T-helper 1 cell treated with Interleukin-12 subunit alpha and Interleukin-12 subunit beta and Interleukin-4 antibody, amounts not matched to agents 30 μg/mL and 1 μg/mL, for 36 hours (primary cell): ENCODE measurements at regions not wholly inside any gene's neighbourhood (a gene's known extent, or its start where the extent isn't known, plus 50 kb on each side); places are given as distances from the start of the nearest gene placed in this dataset.
"Not testable (repeated sequence)": the region's sequence is repeated elsewhere in the genome, so short reads cannot be mapped to it uniquely, and the experiment has no call there.

Experiments
- H3K27ac Mint-ChIP-seq: one replicate; pipeline ENCODE4 v1.8.0; 2021; ENCODE audit warnings: mild to moderate bottlenecking, mixed read lengths
- H3K27me3 Mint-ChIP-seq: one replicate; pipeline ENCODE4 v1.8.0; 2021; ENCODE audit warnings: low read depth, mixed read lengths
- H3K36me3 Mint-ChIP-seq: one replicate; pipeline ENCODE4 v1.8.0; 2021; ENCODE audit warnings: low read depth, mixed read lengths
- H3K4me1 Mint-ChIP-seq: one replicate; pipeline ENCODE4 v1.8.0; 2021; ENCODE audit warnings: low read depth, mixed read lengths
- H3K4me3 Mint-ChIP-seq: one replicate; pipeline ENCODE4 v1.8.0; 2021; ENCODE audit warnings: mild to moderate bottlenecking, moderate library complexity, mixed read lengths
- H3K9me3 Mint-ChIP-seq: one replicate; pipeline ENCODE4 v1.8.0; 2021; ENCODE audit warnings: mixed read lengths

- no peaks in the 10 kb centered on the region for H3K36me3 Mint-ChIP-seq
- H3K4me3 Mint-ChIP-seq: no peak overlapping the region
- H3K9me3 Mint-ChIP-seq: peaks cover 26% of the 10 kb centered on the region
- H3K27ac Mint-ChIP-seq: no peak overlapping the region
- peaks cover 4% of the 10 kb centered on the region for H3K27me3 Mint-ChIP-seq
- H3K4me1 Mint-ChIP-seq: no peaks in the 10 kb centered on the region
These were observed 161.5 kb downstream of the IER5 start for GRCh38 chr1:181250038-181250437.

GRCh38 chr1:181251001-181251712 lies 162.7 kb downstream of the IER5 start:
- H3K36me3 Mint-ChIP-seq: no peaks in the 10 kb centered on the region
- no peak overlapping the region for H3K4me3 Mint-ChIP-seq
- no peaks in the 10 kb centered on the region for H3K4me1 Mint-ChIP-seq
- no peak overlapping the region for H3K27ac Mint-ChIP-seq
- peaks cover 4% of the 10 kb centered on the region for H3K27me3 Mint-ChIP-seq
- peaks cover 32% of the 10 kb centered on the region for H3K9me3 Mint-ChIP-seq

- Mint-ChIP-seq H3K4me3 (no peak overlapping the region), H3K36me3 (no peaks in the 10 kb centered on the region), H3K4me1 (no peaks in the 10 kb centered on the region), H3K27me3 (peaks cover 4% of the 10 kb centered on the region), H3K27ac (no peak overlapping the region), H3K9me3 (peaks cover 28% of the 10 kb centered on the region)
These were observed 163.2 kb downstream of the IER5 start for GRCh38 chr1:181251713-181252075.

GRCh38 chr1:181253601-181254000 lies 165.1 kb downstream of the IER5 start:
- not testable (repeated sequence) for H3K4me1 Mint-ChIP-seq, H3K36me3 Mint-ChIP-seq, H3K27me3 Mint-ChIP-seq, H3K4me3 Mint-ChIP-seq, H3K27ac Mint-ChIP-seq
- peaks cover 20% of the 10 kb centered on the region for H3K9me3 Mint-ChIP-seq

- H3K27ac Mint-ChIP-seq: no peak overlapping the region
- no peak overlapping the region for H3K4me3 Mint-ChIP-seq
- no peaks in the 10 kb centered on the region for H3K36me3 Mint-ChIP-seq
- H3K27me3 Mint-ChIP-seq: peaks cover 4% of the 10 kb centered on the region
- no peaks in the 10 kb centered on the region for H3K4me1 Mint-ChIP-seq
- peaks cover 20% of the 10 kb centered on the region for H3K9me3 Mint-ChIP-seq
These were observed 166.9 kb downstream of the IER5 start for GRCh38 chr1:181255270-181255929.

GRCh38 chr1:181257117-181257516 lies 168.6 kb downstream of the IER5 start:
- Mint-ChIP-seq H3K27me3 (peaks cover 4% of the 10 kb centered on the region), H3K27ac (no peak overlapping the region), H3K9me3 (peaks cover 20% of the 10 kb centered on the region), H3K4me1 (no peaks in the 10 kb centered on the region), H3K4me3 (no peak overlapping the region), H3K36me3 (no peaks in the 10 kb centered on the region)

- Mint-ChIP-seq H3K27me3 (no peaks in the 10 kb centered on the region), H3K4me3 (no peak overlapping the region), H3K36me3 (no peaks in the 10 kb centered on the region), H3K27ac (no peak overlapping the region), H3K9me3 (peaks cover 10% of the 10 kb centered on the region), H3K4me1 (no peaks in the 10 kb centered on the region)
These were observed 170.7 kb downstream of the IER5 start for GRCh38 chr1:181259026-181259745.

- Mint-ChIP-seq H3K9me3 (peaks cover 3% of the 10 kb centered on the region), H3K4me3 (no peak overlapping the region), H3K4me1 (no peaks in the 10 kb centered on the region), H3K36me3 (no peaks in the 10 kb centered on the region), H3K27me3 (no peaks in the 10 kb centered on the region), H3K27ac (no peak overlapping the region)
These were observed 171.8 kb downstream of the IER5 start for GRCh38 chr1:181260271-181260670.

GRCh38 chr1:181260994-181261393 lies 172.5 kb downstream of the IER5 start:
- Mint-ChIP-seq H3K27me3 (no peaks in the 10 kb centered on the region), H3K4me1 (no peaks in the 10 kb centered on the region), H3K36me3 (no peaks in the 10 kb centered on the region), H3K4me3 (no peak overlapping the region), H3K27ac (no peak overlapping the region), H3K9me3 (no peaks in the 10 kb centered on the region)

GRCh38 chr1:181262069-181262468 lies 173.6 kb downstream of the IER5 start:
- Mint-ChIP-seq H3K4me3 (no peak overlapping the region), H3K9me3 (no peaks in the 10 kb centered on the region), H3K27ac (no peak overlapping the region)

GRCh38 chr1:181263444-181263843 lies 174.9 kb downstream of the IER5 start:
- no peak overlapping the region for H3K27ac Mint-ChIP-seq
- H3K27me3 Mint-ChIP-seq: peaks cover 9% of the 10 kb centered on the region
- H3K9me3 Mint-ChIP-seq: no peaks in the 10 kb centered on the region
- no peaks in the 10 kb centered on the region for H3K36me3 Mint-ChIP-seq
- H3K4me3 Mint-ChIP-seq: no peak overlapping the region
- H3K4me1 Mint-ChIP-seq: no peaks in the 10 kb centered on the region

More at GRCh38 chr1:181262069-181262468, 173.6 kb downstream of the IER5 start:
- Mint-ChIP-seq H3K27me3 (peaks cover 4% of the 10 kb centered on the region), H3K36me3 (no peaks in the 10 kb centered on the region), H3K4me1 (no peaks in the 10 kb centered on the region)

- H3K4me3 Mint-ChIP-seq: no peak overlapping the region
- no peaks in the 10 kb centered on the region for H3K4me1 Mint-ChIP-seq
- peaks cover 9% of the 10 kb centered on the region for H3K27me3 Mint-ChIP-seq
- H3K27ac Mint-ChIP-seq: no peak overlapping the region
- H3K9me3 Mint-ChIP-seq: no peaks in the 10 kb centered on the region
- H3K36me3 Mint-ChIP-seq: no peaks in the 10 kb centered on the region
These were observed 176.3 kb downstream of the IER5 start for GRCh38 chr1:181264821-181265220.

GRCh38 chr1:181284978-181285377 lies 196.5 kb downstream of the IER5 start:
- Mint-ChIP-seq H3K27ac (no peak overlapping the region), H3K36me3 (no peaks in the 10 kb centered on the region), H3K9me3 (peaks cover 34% of the 10 kb centered on the region), H3K27me3 (peaks cover 15% of the 10 kb centered on the region), H3K4me3 (no peak overlapping the region), H3K4me1 (no peaks in the 10 kb centered on the region)

GRCh38 chr1:181295217-181295616 lies 188.1 kb upstream of the CACNA1E start:
- peaks cover 3% of the 10 kb centered on the region for H3K27me3 Mint-ChIP-seq
- no peaks in the 10 kb centered on the region for H3K4me1 Mint-ChIP-seq
- no peak overlapping the region for H3K27ac Mint-ChIP-seq
- no peaks in the 10 kb centered on the region for H3K36me3 Mint-ChIP-seq
- H3K9me3 Mint-ChIP-seq: no peaks in the 10 kb centered on the region
- no peak overlapping the region for H3K4me3 Mint-ChIP-seq

- Mint-ChIP-seq H3K27ac (no peak overlapping the region), H3K27me3 (peaks cover 3% of the 10 kb centered on the region), H3K9me3 (no peaks in the 10 kb centered on the region), H3K36me3 (no peaks in the 10 kb centered on the region), H3K4me1 (no peaks in the 10 kb centered on the region), H3K4me3 (no peak overlapping the region)
These were observed 187.1 kb upstream of the CACNA1E start for GRCh38 chr1:181296180-181296579.
